HT1080 (cell line): ENCODE measurements at regions not wholly inside any gene's neighbourhood (a gene's known extent, or its start where the extent isn't known, plus 50 kb on each side); places are given as distances from the start of the nearest gene placed in this dataset.
"Not testable (repeated sequence)": the region's sequence is repeated elsewhere in the genome, so short reads cannot be mapped to it uniquely, and the experiment has no call there.

Experiments used
- DNase-seq: peaks from one replicate; pipeline ENCODE4 v3.0.0-alpha.2; 2015; ENCODE audit warnings: low read depth

GRCh38 chr3:143175940-143176894 lies 56.6 kb downstream of the CHST2 start:
- not testable (repeated sequence) for DNase-seq

DNA sequence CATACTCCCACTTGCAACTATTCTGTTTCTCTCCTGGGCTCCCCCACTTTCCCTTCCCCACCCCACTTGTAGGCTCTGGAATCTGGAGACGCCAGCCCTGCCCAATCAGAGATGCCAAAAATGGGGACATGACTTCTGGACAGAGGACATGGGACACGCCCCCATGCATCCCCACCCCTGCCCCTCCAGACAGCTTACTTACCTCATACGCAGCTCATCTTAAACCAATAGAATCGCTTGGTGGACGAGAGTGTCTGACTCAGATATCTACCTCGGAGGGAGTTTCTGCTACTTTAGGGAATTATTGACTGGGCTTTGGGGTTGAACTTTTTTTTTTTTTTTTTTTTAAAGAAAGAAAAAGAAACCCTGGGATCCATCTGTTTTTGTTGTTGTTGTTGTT lies 58.4 kb downstream of the CHST2 start:
- DNase-seq: not testable (repeated sequence)

- DNase-seq: not testable (repeated sequence)
These were observed 59.4 kb downstream of the CHST2 start for GRCh38 chr3:143178775-143179548.

GRCh38 chr3:143179603-143180002 lies 60.0 kb downstream of the CHST2 start:
- no peak for DNase-seq

GRCh38 chr3:143180860-143181259 lies 61.3 kb downstream of the CHST2 start:
- DNase-seq: not testable (repeated sequence)

DNA sequence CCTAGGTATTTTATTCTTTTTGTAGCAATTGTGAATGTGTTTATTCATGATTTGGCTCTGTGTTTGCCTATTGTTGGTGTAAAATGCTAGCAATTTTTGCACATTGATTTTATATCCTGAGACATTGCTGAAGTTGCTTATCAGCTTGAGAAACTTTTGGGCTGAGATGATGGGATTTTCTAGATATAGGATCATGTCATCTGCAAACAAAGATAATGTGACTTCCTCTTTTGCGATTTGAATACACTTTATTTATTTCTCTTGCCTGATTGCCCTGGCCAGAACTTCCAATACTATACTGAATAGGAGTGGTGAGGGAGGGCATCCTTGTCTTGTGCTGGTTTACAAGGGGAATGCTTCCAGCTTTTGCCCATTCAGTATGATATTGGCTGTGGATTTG lies 62.4 kb downstream of the CHST2 start:
- not testable (repeated sequence) for DNase-seq

- DNase-seq: no peak
These were observed 63.5 kb downstream of the CHST2 start for GRCh38 chr3:143182866-143183664.

DNA sequence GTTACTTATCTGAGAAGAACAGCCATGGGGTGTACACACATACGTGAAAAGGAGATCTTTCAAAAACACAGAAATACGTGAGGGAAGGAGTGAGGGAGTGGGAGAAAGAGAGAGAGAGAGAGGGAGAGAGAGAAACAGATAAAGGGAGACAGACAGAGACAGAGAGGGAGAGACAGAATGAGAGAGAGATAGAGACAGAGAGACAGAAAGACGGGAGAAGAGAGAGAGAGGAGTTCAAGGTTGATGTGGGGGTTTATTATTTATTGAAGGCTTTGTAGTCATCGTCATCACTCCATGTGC lies 64.0 kb downstream of the CHST2 start:
- no peak for DNase-seq

GRCh38 chr3:143184099-143184498 lies 64.5 kb downstream of the CHST2 start:
- DNase-seq: no peak

- no peak for DNase-seq
These were observed 65.8 kb downstream of the CHST2 start for GRCh38 chr3:143185401-143185800.

GRCh38 chr3:143187111-143187510 lies 67.5 kb downstream of the CHST2 start:
- DNase-seq: no peak

GRCh38 chr3:143188881-143189280 lies 69.3 kb downstream of the CHST2 start:
- no peak for DNase-seq

DNA sequence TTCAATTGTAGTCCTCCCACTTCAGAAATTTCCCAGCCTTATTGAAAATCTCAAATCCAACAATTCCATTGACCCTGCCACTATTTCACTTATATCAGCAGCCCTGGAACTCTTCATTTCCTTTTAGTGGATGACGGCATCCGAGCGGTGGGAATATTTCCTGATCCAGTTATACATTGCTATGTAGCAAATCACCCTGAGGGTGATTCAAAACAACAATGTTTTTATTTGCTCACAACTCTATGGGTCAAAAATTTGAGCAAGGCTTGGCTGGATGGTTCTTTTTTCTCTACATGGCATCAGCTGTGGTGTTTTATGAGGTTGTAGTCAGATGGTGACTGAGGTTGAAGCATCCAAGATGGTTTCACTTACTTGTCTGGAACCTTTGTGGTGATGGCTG lies 70.5 kb downstream of the CHST2 start:
- DNase-seq: no peak

- no peak for DNase-seq
These were observed 72.6 kb downstream of the CHST2 start for GRCh38 chr3:143192193-143192592.

- DNase-seq: no peak
These were observed 80.7 kb downstream of the CHST2 start for GRCh38 chr3:143200001-143200924.

GRCh38 chr3:143201045-143201444 lies 81.5 kb downstream of the CHST2 start:
- DNase-seq: no peak

DNA sequence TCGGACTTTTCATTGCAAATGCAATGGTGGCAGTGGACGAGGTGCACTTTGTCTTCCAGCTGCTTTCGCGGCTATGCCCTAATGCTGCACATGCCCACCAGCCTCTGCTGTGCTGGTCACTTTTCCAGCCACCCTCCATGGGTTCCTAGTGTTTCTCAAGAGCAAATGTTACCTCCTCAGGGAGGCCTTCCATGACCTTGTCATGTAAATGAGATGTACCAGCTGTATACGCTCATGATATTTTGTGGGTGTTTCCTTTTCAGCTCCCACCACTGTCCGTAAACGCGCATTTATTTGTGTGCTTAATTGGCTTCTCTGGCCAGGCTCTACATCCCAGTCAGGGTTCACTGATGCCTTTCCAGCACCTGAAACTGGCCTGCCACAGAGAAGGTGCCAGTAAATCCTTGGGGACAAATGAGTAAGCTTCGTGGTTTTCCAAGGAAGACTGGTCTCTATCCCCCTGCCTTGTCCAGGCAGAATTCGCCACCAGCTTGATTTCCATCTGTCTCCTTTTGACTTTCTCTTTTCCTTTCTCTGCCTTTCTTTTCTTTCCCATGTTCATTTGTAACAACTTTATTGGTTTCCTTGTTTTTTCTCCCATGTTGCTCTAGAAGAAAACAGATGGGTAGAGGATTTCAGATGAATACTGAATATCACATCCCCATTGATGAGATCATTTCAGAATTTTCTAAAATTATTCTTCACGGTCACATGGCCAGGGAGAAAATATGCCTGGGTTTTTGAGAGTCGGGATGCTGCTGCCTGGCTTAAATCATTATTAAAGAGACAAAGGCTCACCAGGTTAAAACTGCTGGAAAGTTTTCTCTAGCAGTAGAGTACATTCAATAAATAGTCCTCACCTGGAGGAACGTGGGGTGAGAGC lies 82.5 kb downstream of the CHST2 start:
- no peak for DNase-seq

DNA sequence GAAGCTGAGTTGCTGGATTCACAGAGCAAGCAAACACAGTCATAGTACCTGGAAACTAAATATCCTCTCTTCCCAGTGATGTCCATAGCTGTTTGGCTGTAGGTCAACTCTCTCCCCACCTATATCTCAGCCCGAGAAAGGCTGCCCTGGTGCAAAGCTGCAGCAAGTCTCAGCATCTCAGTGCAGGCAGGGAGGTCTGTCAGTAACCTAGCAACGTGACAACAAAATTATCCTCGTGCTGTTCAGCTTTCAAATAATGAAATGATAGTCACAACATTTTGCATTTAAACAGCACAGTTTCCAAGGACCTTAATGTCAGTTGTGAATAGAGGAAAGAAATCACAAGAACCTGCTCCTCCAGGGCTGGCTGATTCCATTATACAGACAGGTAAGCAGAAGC lies 83.6 kb downstream of the CHST2 start:
- DNase-seq: no peak

DNA sequence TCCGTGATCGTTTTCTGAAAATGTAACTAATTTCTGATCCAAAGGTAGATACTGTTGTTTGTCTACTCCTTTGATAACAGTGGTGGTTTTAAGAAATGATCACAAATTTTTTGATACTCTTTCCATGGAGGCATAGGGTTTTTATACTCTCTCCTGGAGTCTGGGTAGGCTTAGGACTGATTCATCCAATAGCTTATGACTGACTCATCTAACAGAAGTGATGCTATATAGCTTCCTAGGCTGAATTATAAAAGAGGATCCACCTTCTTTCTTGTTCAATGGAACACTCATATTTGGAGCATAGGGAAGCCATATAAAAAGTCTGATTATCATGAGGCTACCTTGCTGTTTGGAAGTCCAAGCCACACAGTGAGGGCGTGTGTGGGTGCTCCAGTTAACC lies 84.3 kb downstream of the CHST2 start:
- peak; percentile 75 for DNase-seq

DNA sequence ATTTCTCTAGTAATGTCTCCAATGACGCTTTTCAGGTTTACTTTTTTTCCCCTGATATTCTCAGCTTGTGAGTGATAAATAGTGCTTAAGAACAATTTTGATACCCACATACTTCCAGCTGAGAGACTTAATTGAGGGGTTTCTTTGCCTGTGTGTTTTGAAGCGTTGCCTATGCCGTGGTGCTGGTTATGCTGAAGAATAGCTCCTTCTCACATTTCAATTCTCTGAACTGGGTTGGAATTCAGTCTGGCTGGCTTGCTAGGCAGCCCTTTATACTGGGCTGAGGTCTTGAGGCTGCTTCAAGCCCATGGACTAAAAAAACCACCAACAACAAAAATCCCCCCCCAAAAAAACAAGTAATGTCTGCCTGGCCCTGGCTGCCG lies 87.4 kb downstream of the CHST2 start:
- no peak for DNase-seq
